ENCODE measurements at regions not wholly inside any gene's neighbourhood (a gene's known extent, or its start where the extent isn't known, plus 50 kb on each side); places are given as distances from the start of the nearest gene placed in this dataset.

DNA sequence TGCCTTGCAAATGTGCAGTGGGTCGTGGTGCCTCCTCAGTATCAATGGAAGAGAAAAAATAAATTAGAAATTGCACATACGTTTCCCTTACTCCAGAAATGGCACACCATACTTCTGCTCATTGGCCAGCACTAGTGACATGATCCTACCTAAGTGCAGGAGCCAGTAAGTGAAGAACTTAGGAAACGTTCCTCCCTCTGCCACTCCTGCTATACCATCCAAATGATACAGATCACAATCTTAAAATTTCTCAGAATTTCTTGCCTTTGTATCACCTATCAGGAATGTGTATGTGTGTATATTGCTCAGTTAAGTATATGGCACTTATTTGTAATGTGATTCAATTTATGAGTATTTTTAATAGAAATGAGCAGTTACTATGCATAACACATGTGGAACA is 237.0 kb upstream of the UBE2E3 start:
- TF ChIP-seq, protein P1, sequence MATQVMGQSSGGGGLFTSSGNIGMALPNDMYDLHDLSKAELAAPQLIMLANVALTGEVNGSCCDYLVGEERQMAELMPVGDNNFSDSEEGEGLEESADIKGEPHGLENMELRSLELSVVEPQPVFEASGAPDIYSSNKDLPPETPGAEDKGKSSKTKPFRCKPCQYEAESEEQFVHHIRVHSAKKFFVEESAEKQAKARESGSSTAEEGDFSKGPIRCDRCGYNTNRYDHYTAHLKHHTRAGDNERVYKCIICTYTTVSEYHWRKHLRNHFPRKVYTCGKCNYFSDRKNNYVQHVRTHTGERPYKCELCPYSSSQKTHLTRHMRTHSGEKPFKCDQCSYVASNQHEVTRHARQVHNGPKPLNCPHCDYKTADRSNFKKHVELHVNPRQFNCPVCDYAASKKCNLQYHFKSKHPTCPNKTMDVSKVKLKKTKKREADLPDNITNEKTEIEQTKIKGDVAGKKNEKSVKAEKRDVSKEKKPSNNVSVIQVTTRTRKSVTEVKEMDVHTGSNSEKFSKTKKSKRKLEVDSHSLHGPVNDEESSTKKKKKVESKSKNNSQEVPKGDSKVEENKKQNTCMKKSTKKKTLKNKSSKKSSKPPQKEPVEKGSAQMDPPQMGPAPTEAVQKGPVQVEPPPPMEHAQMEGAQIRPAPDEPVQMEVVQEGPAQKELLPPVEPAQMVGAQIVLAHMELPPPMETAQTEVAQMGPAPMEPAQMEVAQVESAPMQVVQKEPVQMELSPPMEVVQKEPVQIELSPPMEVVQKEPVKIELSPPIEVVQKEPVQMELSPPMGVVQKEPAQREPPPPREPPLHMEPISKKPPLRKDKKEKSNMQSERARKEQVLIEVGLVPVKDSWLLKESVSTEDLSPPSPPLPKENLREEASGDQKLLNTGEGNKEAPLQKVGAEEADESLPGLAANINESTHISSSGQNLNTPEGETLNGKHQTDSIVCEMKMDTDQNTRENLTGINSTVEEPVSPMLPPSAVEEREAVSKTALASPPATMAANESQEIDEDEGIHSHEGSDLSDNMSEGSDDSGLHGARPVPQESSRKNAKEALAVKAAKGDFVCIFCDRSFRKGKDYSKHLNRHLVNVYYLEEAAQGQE (IDR thresholded peaks at IDR 0.05; ENCODE audit: insufficient read depth in 1 of 2, low read depth in 2 of 2, low read length in 2 of 2) = no peak
- TF ChIP-seq TAF1 (IDR thresholded peaks at IDR 0.05; ENCODE audit: borderline replicate concordance, insufficient read depth, low read length) (no peak), POLR2AphosphoS5 (IDR thresholded peaks at IDR 0.05; ENCODE audit: low read depth, low read length) (no peak)
